ENCODE measurements at regions not wholly inside any gene's neighbourhood (a gene's known extent, or its start where the extent isn't known, plus 50 kb on each side); places are given as distances from the start of the nearest gene placed in this dataset.

DNA sequence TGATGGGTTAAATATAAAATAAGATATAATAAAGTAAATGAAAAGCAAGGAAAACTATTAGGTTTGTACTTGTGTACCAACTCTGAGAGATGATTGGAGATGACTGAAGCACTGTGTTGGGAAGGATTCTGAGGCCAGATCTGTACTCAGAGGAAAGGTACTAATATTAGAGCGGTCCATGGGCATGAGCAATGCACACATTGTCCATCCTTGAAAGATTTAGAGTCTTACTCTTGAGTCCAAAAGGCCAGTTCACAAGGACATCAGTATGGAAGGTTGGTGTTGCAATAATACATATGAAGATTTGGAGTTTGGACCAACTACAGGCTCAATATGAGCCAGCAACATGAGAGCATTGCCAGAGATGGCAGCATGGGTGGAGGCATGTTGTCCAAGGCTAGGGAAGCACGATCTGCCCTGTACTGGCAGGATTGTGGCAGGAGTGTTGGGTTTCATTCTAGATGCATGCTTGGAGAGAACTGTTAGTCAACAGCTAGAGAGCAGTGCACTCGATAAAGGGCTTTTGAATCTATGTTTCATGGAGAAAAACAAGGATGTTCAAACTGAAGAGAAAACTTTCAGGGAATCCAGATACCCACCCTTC, 84.4 kb downstream of the TMEM215 start:
- no peak for TF ChIP-seq CTCF (IDR thresholded peaks at IDR 0.05)
- TF ChIP-seq POLR2A (IDR thresholded peaks at IDR 0.05) = no peak

All from body of pancreas (tissue), 4 donors.